Lower leg skin (tissue), 3 donors: ENCODE measurements at regions not wholly inside any gene's neighbourhood (a gene's known extent, or its start where the extent isn't known, plus 50 kb on each side); places are given as distances from the start of the nearest gene placed in this dataset.

ENCODE experiments used
- POLR2A ChIP-seq, 2 donors: fragments of 450-650 bp; IDR thresholded peaks; one replicate each; pipeline ENCODE4 v1.6.1; 2016 to 2017; ENCODE audit warnings: antibody characterized with exemption in 2 of 2, mild to moderate bottlenecking in 1 of 2, moderate library complexity in 1 of 2
- TF ChIP-seq, protein P1 (sequence below), 3 donors: fragments of 450-650 bp; IDR thresholded peaks; one replicate each; pipeline ENCODE4 v1.5.1; 2016; ENCODE audit warnings: antibody characterized with exemption in 3 of 3, mild to moderate bottlenecking in 3 of 3, moderate library complexity in 2 of 3

DNA sequence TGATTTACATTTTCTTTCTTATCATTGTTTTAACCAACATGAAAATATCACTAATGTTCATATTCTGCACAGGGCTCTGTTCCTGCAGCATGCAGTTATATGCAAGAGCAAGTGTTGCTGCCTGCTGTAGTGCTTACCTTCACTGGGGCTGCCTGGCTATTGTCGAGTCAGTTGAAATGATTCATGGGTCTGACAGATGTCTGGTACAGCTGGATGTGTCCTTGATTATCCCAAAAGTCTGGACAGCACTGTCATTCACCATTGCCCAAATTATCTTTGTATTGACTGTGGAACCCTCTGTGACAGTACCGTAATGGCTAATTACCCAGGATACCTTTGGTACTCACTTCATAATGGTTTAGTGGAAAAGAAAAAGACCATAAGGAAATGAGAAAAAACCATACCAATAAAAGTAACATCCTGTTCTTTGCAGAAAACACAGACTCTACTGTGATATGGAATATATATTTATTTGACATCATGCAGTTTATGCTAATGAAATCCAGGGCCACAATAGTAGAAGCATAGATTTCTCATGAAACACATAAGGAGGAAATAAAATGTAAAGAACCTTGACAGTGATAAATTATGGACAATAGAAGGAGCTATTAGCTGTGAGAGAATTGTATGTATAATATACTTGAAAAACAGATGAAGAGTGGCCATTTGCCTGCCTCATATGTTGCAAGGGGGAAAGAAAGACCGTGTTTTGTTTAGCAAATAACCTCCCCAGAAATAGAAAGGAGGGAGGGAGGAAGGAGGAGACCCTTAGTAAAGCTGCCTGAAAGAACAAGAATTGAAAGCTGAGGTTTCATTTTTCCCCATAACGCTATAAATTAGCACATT lies 249.8 kb upstream of the ATP5MC3 start:
- TF ChIP-seq, protein P1, sequence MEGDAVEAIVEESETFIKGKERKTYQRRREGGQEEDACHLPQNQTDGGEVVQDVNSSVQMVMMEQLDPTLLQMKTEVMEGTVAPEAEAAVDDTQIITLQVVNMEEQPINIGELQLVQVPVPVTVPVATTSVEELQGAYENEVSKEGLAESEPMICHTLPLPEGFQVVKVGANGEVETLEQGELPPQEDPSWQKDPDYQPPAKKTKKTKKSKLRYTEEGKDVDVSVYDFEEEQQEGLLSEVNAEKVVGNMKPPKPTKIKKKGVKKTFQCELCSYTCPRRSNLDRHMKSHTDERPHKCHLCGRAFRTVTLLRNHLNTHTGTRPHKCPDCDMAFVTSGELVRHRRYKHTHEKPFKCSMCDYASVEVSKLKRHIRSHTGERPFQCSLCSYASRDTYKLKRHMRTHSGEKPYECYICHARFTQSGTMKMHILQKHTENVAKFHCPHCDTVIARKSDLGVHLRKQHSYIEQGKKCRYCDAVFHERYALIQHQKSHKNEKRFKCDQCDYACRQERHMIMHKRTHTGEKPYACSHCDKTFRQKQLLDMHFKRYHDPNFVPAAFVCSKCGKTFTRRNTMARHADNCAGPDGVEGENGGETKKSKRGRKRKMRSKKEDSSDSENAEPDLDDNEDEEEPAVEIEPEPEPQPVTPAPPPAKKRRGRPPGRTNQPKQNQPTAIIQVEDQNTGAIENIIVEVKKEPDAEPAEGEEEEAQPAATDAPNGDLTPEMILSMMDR (IDR thresholded peaks at IDR 0.05): no peak
- TF ChIP-seq POLR2A (IDR thresholded peaks at IDR 0.05): no peak
